ES-I3 (cell line): ENCODE measurements at regions not wholly inside any gene's neighbourhood (a gene's known extent, or its start where the extent isn't known, plus 50 kb on each side); places are given as distances from the start of the nearest gene placed in this dataset.
"Not testable (repeated sequence)": the region's sequence is repeated elsewhere in the genome, so short reads cannot be mapped to it uniquely, and the experiment has no call there.

Experiments used
- H3K36me3 ChIP-seq: 2 replicates; pipeline ENCODE4 v1.6.1; 2013; ENCODE audit warnings: mild to moderate bottlenecking, low read length, control low read depth, moderate library complexity; ENCODE audit not compliant: insufficient read depth
- H3K4me1 ChIP-seq: 2 replicates; pipeline ENCODE4 v1.6.1; 2013; ENCODE audit warnings: mild to moderate bottlenecking, control low read depth, low read length; ENCODE audit not compliant: insufficient read depth
- H3K9ac ChIP-seq: 2 replicates; pipeline ENCODE4 v1.6.1; 2013; ENCODE audit warnings: low read depth, mild to moderate bottlenecking, low read length, moderate library complexity
- H3K9me3 ChIP-seq: 2 replicates; pipeline ENCODE4 v1.6.1; 2013; ENCODE audit warnings: mild to moderate bottlenecking, low read length, moderate library complexity; ENCODE audit not compliant: control insufficient read depth, insufficient read depth

GRCh38 chr6:121559611-121560269, 124.3 kb downstream of the GJA1 start:
- no peaks in the 10 kb centered on the region for H3K4me1 ChIP-seq
- no peaks in the 10 kb centered on the region for H3K36me3 ChIP-seq
- peaks cover 2% of the 10 kb centered on the region for H3K9me3 ChIP-seq
- H3K9ac ChIP-seq = no peak overlapping the region

- Histone ChIP-seq H3K9me3 (peaks cover 8% of the 10 kb centered on the region), H3K36me3 (no peaks in the 10 kb centered on the region), H3K4me1 (no peaks in the 10 kb centered on the region), H3K9ac (no peak overlapping the region)
Measured at GRCh38 chr6:121560476-121560875, 125.0 kb downstream of the GJA1 start.

- Histone ChIP-seq H3K9me3 (peaks cover 11% of the 10 kb centered on the region), H3K9ac (no peak overlapping the region), H3K4me1 (no peaks in the 10 kb centered on the region), H3K36me3 (no peaks in the 10 kb centered on the region)
Measured at GRCh38 chr6:121563286-121563685, 127.8 kb downstream of the GJA1 start.

- not testable (repeated sequence) for H3K36me3 ChIP-seq, H3K4me1 ChIP-seq, H3K9ac ChIP-seq
- H3K9me3 ChIP-seq = peaks cover 11% of the 10 kb centered on the region
Measured at GRCh38 chr6:121564529-121564928, 129.1 kb downstream of the GJA1 start.

- no peaks in the 10 kb centered on the region for H3K4me1 ChIP-seq
- no peak overlapping the region for H3K9ac ChIP-seq
- peaks cover 6% of the 10 kb centered on the region; the same call in 1 of the 2 replicates for H3K9me3 ChIP-seq
- no peaks in the 10 kb centered on the region for H3K36me3 ChIP-seq
Measured at GRCh38 chr6:121571455-121571854, 136.0 kb downstream of the GJA1 start.

GRCh38 chr6:121573481-121573880, 138.0 kb downstream of the GJA1 start:
- H3K36me3 ChIP-seq = no peaks in the 10 kb centered on the region

GRCh38 chr6:121578216-121578615, 142.8 kb downstream of the GJA1 start:
- Histone ChIP-seq H3K36me3 (no peaks in the 10 kb centered on the region), H3K4me1 (no peaks in the 10 kb centered on the region), H3K9ac (no peak overlapping the region)

More at GRCh38 chr6:121573481-121573880, 138.0 kb downstream of the GJA1 start:
- Histone ChIP-seq H3K9me3 (peaks cover 6% of the 10 kb centered on the region; the same call in 1 of the 2 replicates), H3K9ac (no peak overlapping the region), H3K4me1 (no peaks in the 10 kb centered on the region)

GRCh38 chr6:121579478-121579877, 144.0 kb downstream of the GJA1 start:
- Histone ChIP-seq H3K36me3 (no peaks in the 10 kb centered on the region), H3K9ac (no peak overlapping the region), H3K9me3 (no peaks in the 10 kb centered on the region), H3K4me1 (no peaks in the 10 kb centered on the region)

More at GRCh38 chr6:121578216-121578615, 142.8 kb downstream of the GJA1 start:
- H3K9me3 ChIP-seq = no peaks in the 10 kb centered on the region

- no peaks in the 10 kb centered on the region for H3K36me3 ChIP-seq
- H3K9ac ChIP-seq = no peak overlapping the region
- H3K4me1 ChIP-seq = no peaks in the 10 kb centered on the region
- no peaks in the 10 kb centered on the region for H3K9me3 ChIP-seq
Measured at GRCh38 chr6:121581327-121581726, 145.9 kb downstream of the GJA1 start.

- no peaks in the 10 kb centered on the region for H3K36me3 ChIP-seq
- no peaks in the 10 kb centered on the region for H3K4me1 ChIP-seq
- H3K9me3 ChIP-seq = no peaks in the 10 kb centered on the region
- H3K9ac ChIP-seq = no peak overlapping the region
Measured at GRCh38 chr6:121582262-121582661, 146.8 kb downstream of the GJA1 start.

GRCh38 chr6:121584586-121585369, 149.3 kb downstream of the GJA1 start:
- Histone ChIP-seq H3K36me3 (no peaks in the 10 kb centered on the region), H3K9ac (no peak overlapping the region), H3K9me3 (no peaks in the 10 kb centered on the region), H3K4me1 (no peaks in the 10 kb centered on the region)

GRCh38 chr6:121590438-121590837, 155.0 kb downstream of the GJA1 start:
- Histone ChIP-seq H3K4me1 (peaks cover 9% of the 10 kb centered on the region; the same call in 1 of the 2 replicates), H3K9ac (no peak overlapping the region), H3K9me3 (no peaks in the 10 kb centered on the region), H3K36me3 (no peaks in the 10 kb centered on the region)

- no peaks in the 10 kb centered on the region for H3K9me3 ChIP-seq
- no peak overlapping the region for H3K9ac ChIP-seq
- H3K36me3 ChIP-seq = no peaks in the 10 kb centered on the region
- peaks cover 9% of the 10 kb centered on the region; the same call in 1 of the 2 replicates for H3K4me1 ChIP-seq
Measured at GRCh38 chr6:121590916-121591315, 155.5 kb downstream of the GJA1 start.

- H3K36me3 ChIP-seq = no peaks in the 10 kb centered on the region
- H3K9me3 ChIP-seq = no peaks in the 10 kb centered on the region
- no peak overlapping the region for H3K9ac ChIP-seq
Measured at GRCh38 chr6:121592261-121592935, 157.0 kb downstream of the GJA1 start.

More at GRCh38 chr6:121592261-121592935, 157.0 kb downstream of the GJA1 start:
- H3K4me1 ChIP-seq = peaks cover 9% of the 10 kb centered on the region; the same call in 1 of the 2 replicates
